ENCODE measurements at regions not wholly inside any gene's neighbourhood (a gene's known extent, or its start where the extent isn't known, plus 50 kb on each side); places are given as distances from the start of the nearest gene placed in this dataset.

DNA sequence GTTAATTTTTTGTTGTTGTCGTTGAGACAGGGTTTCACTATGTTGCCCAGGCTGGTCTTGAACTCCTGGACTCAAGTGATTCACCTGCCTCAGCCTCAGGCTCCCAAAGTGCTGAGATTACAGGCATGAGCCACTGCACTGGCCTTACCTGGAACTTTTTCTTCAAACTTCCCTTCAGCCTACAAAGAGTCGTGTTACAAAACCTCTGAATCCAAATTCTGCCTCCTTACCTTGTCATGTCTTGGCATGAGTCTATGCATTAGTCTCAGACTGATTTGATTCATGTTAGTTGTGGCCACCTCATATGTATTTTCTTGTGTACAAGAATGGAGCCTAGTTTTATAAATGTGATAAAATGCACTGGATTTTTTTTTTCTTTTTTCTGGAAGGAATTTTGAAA is 172.1 kb downstream of the PRL start:
- TF ChIP-seq TCF7L2 (IDR thresholded peaks at IDR 0.05; ENCODE audit: low read depth, low read length) (no peak), SIN3A (IDR thresholded peaks at IDR 0.05; ENCODE audit: borderline replicate concordance, insufficient read depth, low read depth, low read length) (no peak), POLR2AphosphoS5 (IDR thresholded peaks at IDR 0.05; ENCODE audit: low read depth, low read length) (no peak)
- TF ChIP-seq, protein P1, sequence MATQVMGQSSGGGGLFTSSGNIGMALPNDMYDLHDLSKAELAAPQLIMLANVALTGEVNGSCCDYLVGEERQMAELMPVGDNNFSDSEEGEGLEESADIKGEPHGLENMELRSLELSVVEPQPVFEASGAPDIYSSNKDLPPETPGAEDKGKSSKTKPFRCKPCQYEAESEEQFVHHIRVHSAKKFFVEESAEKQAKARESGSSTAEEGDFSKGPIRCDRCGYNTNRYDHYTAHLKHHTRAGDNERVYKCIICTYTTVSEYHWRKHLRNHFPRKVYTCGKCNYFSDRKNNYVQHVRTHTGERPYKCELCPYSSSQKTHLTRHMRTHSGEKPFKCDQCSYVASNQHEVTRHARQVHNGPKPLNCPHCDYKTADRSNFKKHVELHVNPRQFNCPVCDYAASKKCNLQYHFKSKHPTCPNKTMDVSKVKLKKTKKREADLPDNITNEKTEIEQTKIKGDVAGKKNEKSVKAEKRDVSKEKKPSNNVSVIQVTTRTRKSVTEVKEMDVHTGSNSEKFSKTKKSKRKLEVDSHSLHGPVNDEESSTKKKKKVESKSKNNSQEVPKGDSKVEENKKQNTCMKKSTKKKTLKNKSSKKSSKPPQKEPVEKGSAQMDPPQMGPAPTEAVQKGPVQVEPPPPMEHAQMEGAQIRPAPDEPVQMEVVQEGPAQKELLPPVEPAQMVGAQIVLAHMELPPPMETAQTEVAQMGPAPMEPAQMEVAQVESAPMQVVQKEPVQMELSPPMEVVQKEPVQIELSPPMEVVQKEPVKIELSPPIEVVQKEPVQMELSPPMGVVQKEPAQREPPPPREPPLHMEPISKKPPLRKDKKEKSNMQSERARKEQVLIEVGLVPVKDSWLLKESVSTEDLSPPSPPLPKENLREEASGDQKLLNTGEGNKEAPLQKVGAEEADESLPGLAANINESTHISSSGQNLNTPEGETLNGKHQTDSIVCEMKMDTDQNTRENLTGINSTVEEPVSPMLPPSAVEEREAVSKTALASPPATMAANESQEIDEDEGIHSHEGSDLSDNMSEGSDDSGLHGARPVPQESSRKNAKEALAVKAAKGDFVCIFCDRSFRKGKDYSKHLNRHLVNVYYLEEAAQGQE (IDR thresholded peaks at IDR 0.05; ENCODE audit: insufficient read depth in 1 of 2, low read depth in 2 of 2, low read length in 1 of 2): no peak
- TF ChIP-seq, protein P2, sequence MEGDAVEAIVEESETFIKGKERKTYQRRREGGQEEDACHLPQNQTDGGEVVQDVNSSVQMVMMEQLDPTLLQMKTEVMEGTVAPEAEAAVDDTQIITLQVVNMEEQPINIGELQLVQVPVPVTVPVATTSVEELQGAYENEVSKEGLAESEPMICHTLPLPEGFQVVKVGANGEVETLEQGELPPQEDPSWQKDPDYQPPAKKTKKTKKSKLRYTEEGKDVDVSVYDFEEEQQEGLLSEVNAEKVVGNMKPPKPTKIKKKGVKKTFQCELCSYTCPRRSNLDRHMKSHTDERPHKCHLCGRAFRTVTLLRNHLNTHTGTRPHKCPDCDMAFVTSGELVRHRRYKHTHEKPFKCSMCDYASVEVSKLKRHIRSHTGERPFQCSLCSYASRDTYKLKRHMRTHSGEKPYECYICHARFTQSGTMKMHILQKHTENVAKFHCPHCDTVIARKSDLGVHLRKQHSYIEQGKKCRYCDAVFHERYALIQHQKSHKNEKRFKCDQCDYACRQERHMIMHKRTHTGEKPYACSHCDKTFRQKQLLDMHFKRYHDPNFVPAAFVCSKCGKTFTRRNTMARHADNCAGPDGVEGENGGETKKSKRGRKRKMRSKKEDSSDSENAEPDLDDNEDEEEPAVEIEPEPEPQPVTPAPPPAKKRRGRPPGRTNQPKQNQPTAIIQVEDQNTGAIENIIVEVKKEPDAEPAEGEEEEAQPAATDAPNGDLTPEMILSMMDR (IDR thresholded peaks at IDR 0.05): no peak
- H3K27me3 ChIP-seq (ENCODE audit: control insufficient read depth, insufficient read depth, low read length): no peaks in the 10 kb centered on the region
- no peaks in the 10 kb centered on the region for H3K9me3 ChIP-seq (ENCODE audit: control insufficient read depth, insufficient read depth, low read depth, low read length)
- H3K27ac ChIP-seq (ENCODE audit: low read length): no peak overlapping the region
- ATAC-seq: no peak
- ChIA-PET CTCF (no interaction called here), POLR2A (no interaction called here)
- intact Hi-C loops (cut with micrococcal nuclease; ENCODE audit: unreplicated experiment): no loop called here
- no peaks in the 10 kb centered on the region for H3K36me3 ChIP-seq (ENCODE audit: control insufficient read depth, insufficient read depth, low read length)
- H3K4me3 ChIP-seq (ENCODE audit: low read depth in 2 of 2, low read length in 2 of 2): no peak overlapping the region
- no TSS peak for BruUV-seq (replicated peaks)
- H3K4me1 ChIP-seq (ENCODE audit: control insufficient read depth, insufficient read depth, low read length): no peaks in the 10 kb centered on the region
- in situ Hi-C loops (cut with HindIII; ENCODE audit: low pct_unique_long_range_greater_than_20kb, low sequenced_read_pairs): no loop called here
- DNase-seq (ENCODE audit: low read depth, low spot score): no peak

DNA sequence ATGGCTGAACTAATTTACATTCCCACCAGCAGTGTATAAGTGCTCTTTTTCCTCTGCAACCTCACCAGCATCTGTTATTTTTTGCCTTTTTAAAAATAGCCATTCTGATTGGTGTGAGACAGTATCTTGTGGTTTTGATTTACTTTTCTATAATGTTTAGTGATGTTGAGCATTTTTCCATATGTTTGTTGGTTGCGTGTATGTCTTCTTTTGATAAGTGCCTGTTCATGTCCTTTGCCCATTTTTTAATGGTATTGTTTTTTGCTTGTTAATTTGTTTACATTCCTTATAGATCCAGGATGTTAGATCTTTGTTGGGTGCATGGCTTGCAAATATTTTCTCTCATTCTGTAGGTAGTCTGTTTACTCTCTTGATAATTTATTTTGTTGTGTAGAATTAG is 169.9 kb downstream of the PRL start:
- ChIA-PET POLR2A (no interaction called here), CTCF (no interaction called here)
- no peaks in the 10 kb centered on the region for H3K9me3 ChIP-seq (ENCODE audit: control insufficient read depth, insufficient read depth, low read depth, low read length)
- ATAC-seq: no peak
- in situ Hi-C loops (cut with HindIII; ENCODE audit: low pct_unique_long_range_greater_than_20kb, low sequenced_read_pairs): no loop called here
- no peak for TF ChIP-seq POLR2AphosphoS5 (IDR thresholded peaks at IDR 0.05; ENCODE audit: low read depth, low read length)
- no peak for TF ChIP-seq SIN3A (IDR thresholded peaks at IDR 0.05; ENCODE audit: borderline replicate concordance, insufficient read depth, low read depth, low read length)
- TF ChIP-seq TCF7L2 (IDR thresholded peaks at IDR 0.05; ENCODE audit: low read depth, low read length): no peak
- TF ChIP-seq, protein P1 (IDR thresholded peaks at IDR 0.05; ENCODE audit: insufficient read depth in 1 of 2, low read depth in 2 of 2, low read length in 1 of 2): no peak
- TF ChIP-seq, protein P2 (IDR thresholded peaks at IDR 0.05): no peak
- H3K4me3 ChIP-seq (ENCODE audit: low read depth in 2 of 2, low read length in 2 of 2): no peak overlapping the region
- no peak overlapping the region for H3K27ac ChIP-seq (ENCODE audit: low read length)
- intact Hi-C loops (cut with micrococcal nuclease; ENCODE audit: unreplicated experiment): no loop called here
- no peaks in the 10 kb centered on the region for H3K36me3 ChIP-seq (ENCODE audit: control insufficient read depth, insufficient read depth, low read length)
- H3K4me1 ChIP-seq (ENCODE audit: control insufficient read depth, insufficient read depth, low read length): no peaks in the 10 kb centered on the region
- no TSS peak for BruUV-seq (replicated peaks)
- H3K27me3 ChIP-seq (ENCODE audit: control insufficient read depth, insufficient read depth, low read length): no peaks in the 10 kb centered on the region
- DNase-seq (ENCODE audit: low read depth, low spot score): no peak
